NOMO-1 treated with dmso at 0.1 percent for 144 hours (cell line): ENCODE measurements at regions not wholly inside any gene's neighbourhood (a gene's known extent, or its start where the extent isn't known, plus 50 kb on each side); places are given as distances from the start of the nearest gene placed in this dataset.
A peak's percentile ranks its signal among the peaks of the same experiment; 100 is the strongest.
"Not testable (repeated sequence)": the region's sequence is repeated elsewhere in the genome, so short reads cannot be mapped to it uniquely, and the experiment has no call there.

Source experiments
- DNase-seq: peaks from one replicate; lab custom pipeline; 2025; ENCODE audit not compliant: unreplicated experiment; lab: John Stamatoyannopoulos, UW

GRCh38 chr15:96974761-96975160, 644.3 kb downstream of the NR2F2 start:
- DNase-seq = no peak

GRCh38 chr15:96977886-96978285, 647.4 kb downstream of the NR2F2 start:
- DNase-seq = no peak

DNA sequence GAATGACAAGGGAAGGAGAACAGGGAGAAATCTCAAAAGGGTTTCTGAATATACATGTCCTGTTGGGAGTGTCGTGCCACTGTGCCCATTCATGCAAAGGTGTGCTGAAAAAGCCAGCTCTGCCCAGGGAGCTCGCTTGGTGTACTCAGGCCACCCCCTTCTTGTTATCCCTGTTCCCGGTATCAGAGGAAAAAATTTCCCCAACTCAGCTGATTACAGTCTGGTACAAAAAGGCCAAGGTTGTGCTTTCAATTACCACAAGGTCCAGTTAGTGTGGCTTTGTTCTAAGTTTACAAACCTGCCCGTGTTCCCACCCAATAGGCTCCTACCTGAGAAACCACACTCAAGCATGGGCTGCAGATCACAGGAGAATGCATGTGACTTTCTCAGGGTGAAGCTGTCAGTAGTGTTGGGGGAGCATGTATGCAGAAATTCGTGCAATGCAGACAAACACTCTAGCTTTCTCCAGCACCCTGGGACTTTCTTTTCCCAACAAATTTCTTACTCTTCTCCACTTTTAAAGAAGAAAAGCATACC, 648.5 kb downstream of the NR2F2 start:
- DNase-seq = no peak

DNA sequence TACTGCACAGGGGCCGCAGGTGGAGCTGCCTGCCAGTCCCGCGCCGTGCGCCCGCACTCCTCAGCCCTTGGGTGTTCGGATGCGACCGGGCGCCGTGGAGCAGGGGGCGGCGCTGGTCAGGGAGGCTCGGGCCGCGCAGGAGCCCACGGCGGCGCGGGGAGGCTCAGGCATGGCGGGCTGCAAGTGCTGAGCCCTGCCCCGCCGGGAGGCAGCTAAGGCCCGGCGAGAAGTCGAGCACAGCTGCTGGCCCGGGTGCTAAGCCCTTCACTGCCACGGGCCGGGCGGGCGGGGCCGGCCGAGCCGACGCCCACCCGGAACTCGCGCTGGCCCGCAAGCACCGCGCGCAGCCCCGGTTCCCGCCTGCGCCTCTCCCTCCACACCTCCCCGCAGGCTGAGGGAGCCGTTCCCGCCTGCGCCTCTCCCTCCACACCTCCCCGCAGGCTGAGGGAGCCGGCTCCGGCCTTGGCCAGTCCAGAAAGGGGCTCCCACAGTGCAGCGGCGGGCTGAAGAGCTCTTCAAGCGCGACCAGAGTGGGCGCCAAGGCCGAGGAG, 653.7 kb downstream of the NR2F2 start:
- not testable (repeated sequence) for DNase-seq

DNA sequence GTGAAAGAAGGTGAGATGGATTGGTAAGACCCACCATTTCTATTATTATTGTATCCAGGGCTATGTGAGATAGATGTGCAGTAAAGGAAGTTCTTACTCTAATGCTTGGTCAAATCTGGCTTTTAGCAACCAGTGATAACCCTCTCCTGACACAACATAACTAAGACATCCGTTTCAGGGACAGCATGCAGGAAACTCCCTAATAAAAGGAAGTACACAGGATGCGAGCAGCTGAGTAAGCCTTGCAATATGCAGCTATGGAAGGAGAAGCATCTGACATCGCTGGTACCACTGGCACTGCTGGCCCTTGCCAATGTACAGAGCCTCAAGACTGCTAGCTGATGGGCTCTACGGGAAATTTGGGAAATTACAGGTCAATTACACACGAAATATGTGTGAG, 662.3 kb downstream of the NR2F2 start:
- no peak for DNase-seq

DNA sequence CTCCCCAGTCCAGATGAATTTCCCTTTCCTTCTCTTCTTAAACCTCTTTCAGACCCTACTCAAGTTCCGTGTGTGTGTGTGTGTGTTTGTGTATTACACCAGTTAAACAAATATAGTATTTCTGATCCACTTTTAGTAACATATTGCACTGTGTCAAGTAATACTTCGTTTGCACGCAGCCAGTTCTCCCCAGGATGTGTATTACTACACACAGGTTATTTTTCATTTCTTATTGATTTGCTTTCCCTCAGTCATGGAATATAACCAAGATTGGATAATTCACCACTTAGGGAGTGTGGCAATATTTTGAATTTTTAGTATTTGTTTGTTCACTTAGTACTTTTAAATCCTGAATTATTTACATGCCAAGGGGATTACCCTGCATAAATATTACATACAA, 667.0 kb downstream of the NR2F2 start:
- DNase-seq = no peak

- DNase-seq = no peak
These were observed 678.5 kb downstream of the NR2F2 start for GRCh38 chr15:97009031-97009431.

DNA sequence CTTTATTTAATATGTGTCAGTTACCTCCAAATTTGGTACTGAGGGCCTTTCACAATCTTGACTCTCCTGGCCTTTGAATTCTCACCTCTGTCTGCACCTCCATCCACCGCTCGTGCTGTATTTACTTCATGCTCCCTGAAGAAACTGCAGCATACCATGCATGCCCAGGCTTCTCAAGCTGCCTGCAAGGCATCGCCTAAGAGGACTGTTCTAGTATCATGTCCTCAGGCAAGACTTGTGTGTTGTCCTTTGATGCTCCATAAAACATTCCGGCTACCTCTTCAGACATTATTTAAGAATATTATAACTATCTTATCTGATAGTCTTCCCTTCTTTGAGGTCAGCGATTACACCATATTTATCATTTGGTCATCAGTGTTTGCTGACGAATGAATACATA, 682.5 kb downstream of the NR2F2 start:
- no peak for DNase-seq

- DNase-seq = no peak
These were observed 683.0 kb downstream of the NR2F2 start for GRCh38 chr15:97013491-97013890.

DNA sequence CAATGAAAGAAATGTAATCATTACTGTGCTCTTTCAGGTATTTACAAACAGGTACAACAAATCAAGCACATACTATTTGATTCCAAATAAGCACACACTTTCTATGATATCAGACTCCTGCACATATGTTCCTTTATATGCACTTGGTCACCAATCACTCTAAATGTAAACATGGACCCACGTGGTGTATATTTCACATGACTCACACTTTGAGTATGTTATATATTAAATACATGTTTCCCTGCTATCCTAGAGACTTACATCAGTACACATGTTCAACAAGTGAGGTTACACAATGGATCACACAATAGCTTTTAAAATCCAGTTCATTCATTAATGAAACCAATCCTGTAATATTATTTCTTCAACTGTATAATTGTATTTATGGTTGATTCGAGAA, 683.5 kb downstream of the NR2F2 start:
- no peak for DNase-seq

DNA sequence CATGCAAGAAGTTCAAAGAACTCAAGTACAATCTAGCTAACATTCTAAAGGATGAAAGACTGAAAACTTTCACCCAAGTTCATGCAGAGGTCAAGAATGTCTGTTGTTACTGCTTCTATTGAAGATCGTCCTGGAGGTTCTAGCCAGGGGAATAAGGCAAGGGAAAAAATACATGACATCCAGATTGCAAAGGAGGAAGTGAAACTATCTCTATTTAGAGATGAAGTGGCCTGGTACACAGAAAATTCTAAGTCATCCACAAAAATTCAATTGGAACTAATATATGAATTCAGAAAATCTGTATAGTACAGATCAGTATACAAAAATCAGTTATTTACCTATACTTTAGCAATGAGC, 693.0 kb downstream of the NR2F2 start:
- DNase-seq = peak; percentile 23

DNA sequence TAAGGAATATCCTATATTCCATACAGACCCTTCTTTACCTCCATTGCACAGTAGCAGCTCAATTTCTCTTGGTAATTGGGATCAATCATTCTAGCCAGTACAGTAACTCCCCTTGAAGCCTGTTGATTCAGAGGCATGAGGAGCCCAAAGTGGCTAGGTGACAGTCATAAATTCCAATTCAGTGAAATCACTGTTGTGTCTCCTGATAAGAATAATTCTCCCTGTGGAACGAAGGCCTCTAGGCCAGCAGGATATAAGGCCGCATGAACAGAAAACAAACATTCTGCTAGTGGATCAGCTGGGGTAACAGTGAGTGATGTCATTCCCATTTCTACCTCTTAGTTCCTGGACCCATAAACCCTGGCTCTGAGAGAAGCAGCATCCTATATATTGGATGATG, 696.3 kb downstream of the NR2F2 start:
- no peak for DNase-seq

DNA sequence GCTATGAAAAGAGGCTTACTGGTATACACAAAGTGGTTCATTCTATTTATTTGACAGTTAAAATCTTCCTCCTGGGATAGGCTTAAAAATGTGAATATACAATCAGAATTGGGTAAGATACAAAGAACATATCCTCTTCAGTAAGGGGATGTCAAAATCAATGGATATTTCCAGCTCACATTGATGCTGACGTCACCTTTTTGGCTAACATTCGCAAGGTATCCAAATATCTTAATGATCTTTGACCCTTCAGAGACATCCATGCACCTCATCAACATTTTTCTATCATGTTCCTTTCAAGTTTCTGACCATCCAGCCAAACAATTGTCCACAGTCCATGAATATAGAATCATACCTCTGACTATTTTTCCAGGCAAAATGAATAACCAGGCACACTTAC, 697.3 kb downstream of the NR2F2 start:
- DNase-seq = no peak

DNA sequence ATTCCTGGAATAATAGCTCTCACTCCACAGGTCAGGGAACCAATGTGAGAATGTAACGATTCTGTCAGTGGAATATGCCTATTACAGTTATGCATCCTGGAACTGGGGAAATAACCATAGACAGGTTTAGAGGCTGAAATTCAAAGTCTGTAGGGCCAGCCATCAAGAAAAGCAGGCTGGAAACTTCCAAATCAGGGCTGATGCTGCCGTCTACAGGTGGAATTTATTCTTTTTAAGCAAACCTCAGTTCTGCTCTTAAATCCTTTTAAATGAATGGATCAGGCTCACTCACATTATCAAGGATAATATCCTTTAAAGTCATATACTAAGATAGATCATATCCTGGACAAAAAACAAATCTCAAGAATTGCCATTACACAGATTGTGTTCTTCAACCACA, 699.8 kb downstream of the NR2F2 start:
- no peak for DNase-seq

- DNase-seq = no peak
These were observed 705.8 kb downstream of the NR2F2 start for GRCh38 chr15:97036301-97036700.

- DNase-seq = no peak
These were observed 706.6 kb downstream of the NR2F2 start for GRCh38 chr15:97037080-97037479.

DNA sequence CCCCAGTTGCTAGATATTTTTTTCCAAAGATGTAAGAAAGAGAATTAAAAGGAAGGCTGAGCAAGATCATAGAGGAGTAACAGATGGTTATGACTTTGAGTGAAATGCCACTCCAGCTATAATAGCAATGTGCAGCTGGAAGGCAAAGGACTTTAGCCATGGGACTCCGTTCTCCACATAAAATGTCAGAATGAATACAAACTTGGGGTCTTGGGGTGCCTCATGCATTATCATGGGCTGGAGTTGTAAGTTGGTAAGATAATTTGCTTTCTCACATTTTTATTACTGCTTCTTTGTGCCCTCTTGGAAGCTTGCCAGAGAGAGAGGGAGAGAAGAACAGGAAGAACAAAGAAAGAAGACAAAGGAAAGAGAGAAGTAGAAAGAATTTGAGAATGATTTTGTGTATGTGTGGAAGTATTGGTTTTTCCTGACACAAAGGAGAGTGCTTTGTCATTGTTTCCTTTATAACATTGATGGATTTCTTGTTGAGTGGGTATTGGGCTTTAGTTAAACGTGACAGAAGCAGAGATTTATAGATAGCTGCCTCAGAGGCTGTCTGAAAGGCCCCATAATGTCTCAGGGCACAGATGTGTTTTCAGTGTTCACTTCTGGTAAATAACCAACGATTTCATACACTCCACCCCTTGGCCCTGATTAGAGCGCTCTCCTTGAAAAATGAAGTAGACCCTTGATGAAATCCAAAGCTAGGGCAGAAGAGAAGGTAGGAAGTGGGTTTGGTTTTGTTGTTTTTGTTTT, 715.3 kb downstream of the NR2F2 start:
- DNase-seq = no peak

DNA sequence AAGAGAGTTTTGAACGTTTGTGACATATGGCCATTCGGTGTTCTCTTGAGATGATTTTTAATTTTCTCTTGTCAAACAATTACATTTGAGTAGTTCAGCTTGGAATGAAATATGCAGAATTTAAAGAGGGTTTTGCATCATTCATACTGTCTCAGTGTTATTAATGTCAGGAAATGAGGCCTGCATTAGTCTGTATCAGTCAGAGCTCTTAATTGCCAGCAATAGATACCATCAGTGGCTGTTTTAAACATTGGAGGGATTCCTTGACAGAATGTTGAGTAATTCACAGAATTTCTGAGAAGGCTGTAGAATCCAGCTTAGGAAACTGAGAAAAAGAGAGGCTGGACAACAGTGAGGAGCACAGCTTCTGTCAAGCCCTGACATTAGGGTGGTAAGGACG, 722.0 kb downstream of the NR2F2 start:
- DNase-seq = no peak

GRCh38 chr15:97053635-97054034, 723.1 kb downstream of the NR2F2 start:
- no peak for DNase-seq

DNA sequence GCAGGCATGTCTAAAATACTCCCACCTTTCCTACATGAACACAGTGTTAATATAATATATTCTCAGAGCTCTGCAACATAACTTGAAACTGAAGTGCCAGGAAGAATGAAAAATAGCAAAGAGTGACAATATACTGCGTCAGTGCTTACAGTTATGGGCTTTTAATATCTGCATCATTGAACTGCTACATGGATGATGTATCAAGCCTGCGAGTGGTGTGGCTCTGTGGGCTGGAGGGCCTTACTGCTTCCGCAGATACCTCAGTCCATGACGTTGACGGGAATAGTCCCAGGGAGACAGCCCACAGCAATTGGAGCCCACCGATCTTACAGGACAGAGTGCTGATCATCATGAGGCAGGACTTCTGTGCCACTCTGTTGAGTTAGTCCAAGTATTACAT, 727.0 kb downstream of the NR2F2 start:
- DNase-seq = no peak

- DNase-seq = no peak
These were observed 728.8 kb downstream of the NR2F2 start for GRCh38 chr15:97059281-97059680.

GRCh38 chr15:97061392-97061791, 730.9 kb downstream of the NR2F2 start:
- no peak for DNase-seq

- peak; percentile 7 for DNase-seq
These were observed 741.2 kb downstream of the NR2F2 start for GRCh38 chr15:97071668-97072067.
